G401 (cell line): ENCODE measurements at regions not wholly inside any gene's neighbourhood (a gene's known extent, or its start where the extent isn't known, plus 50 kb on each side); places are given as distances from the start of the nearest gene placed in this dataset.
"Not testable (repeated sequence)": the region's sequence is repeated elsewhere in the genome, so short reads cannot be mapped to it uniquely, and the experiment has no call there.

ENCODE experiments used
- DNase-seq: peaks from one replicate; pipeline ENCODE4 v3.0.0-alpha.2; 2015; ENCODE audit warnings: low spot score
- in situ Hi-C: cut with HindIII; loops from 2 replicates; pipeline ENCODE4 v1.10.0; 2016; ENCODE audit warnings: low sequenced_read_pairs, mixed read lengths

GRCh38 chr20:63145156-63145555 is 70.8 kb downstream of the YTHDF1 start:
- DNase-seq, result no peak
- in situ Hi-C loops, result no loop called here

- in situ Hi-C loops, result no loop called here
- no peak for DNase-seq
Observed at GRCh38 chr20:63142933-63143332, 73.0 kb downstream of the YTHDF1 start.

- DNase-seq, result no peak
Observed at GRCh38 chr20:63141531-63141930, 74.4 kb downstream of the YTHDF1 start.

GRCh38 chr20:63140514-63141433 is 75.2 kb downstream of the YTHDF1 start:
- DNase-seq, result no peak
- in situ Hi-C loops, result no loop called here

More at GRCh38 chr20:63141531-63141930, 74.4 kb downstream of the YTHDF1 start:
- in situ Hi-C loops, result no loop called here

GRCh38 chr20:63139837-63140236 is 76.1 kb downstream of the YTHDF1 start:
- in situ Hi-C loops, result no loop called here
- no peak for DNase-seq

- in situ Hi-C loops, result no loop called here
- DNase-seq, result no peak
Observed at GRCh38 chr20:63139356-63139755, 76.6 kb downstream of the YTHDF1 start.

- in situ Hi-C loops, result no loop called here
- no peak for DNase-seq
Observed at GRCh38 chr20:63138855-63139341, 77.0 kb downstream of the YTHDF1 start.

- in situ Hi-C loops, result no loop called here
- no peak for DNase-seq
Observed at GRCh38 chr20:63137851-63138415, 78.0 kb downstream of the YTHDF1 start.

GRCh38 chr20:63136296-63136695 is 79.6 kb downstream of the YTHDF1 start:
- in situ Hi-C loops, result no loop called here
- DNase-seq, result no peak

- no peak for DNase-seq
- in situ Hi-C loops, result no loop called here
Observed at GRCh38 chr20:63135411-63135810, 80.5 kb downstream of the YTHDF1 start.

GRCh38 chr20:63134711-63135361 is 81.1 kb downstream of the YTHDF1 start:
- in situ Hi-C loops, result loop anchor here (5.0 kb wide), 1 partner anchor 73 kb away; no protein-coding TSS in a partner anchor
- DNase-seq, result not testable (repeated sequence)

- no peak for DNase-seq
- in situ Hi-C loops, result loop anchor here (5.0 kb wide), 1 partner anchor 72 kb away; no protein-coding TSS in a partner anchor
Observed at GRCh38 chr20:63134201-63134612, 81.7 kb downstream of the YTHDF1 start.

- DNase-seq, result no peak
- in situ Hi-C loops, result loop anchor here (5.0 kb wide), 1 partner anchor 71 kb away; no protein-coding TSS in a partner anchor
Observed at GRCh38 chr20:63133481-63134091, 82.3 kb downstream of the YTHDF1 start.

GRCh38 chr20:63132715-63133471 is 83.0 kb downstream of the YTHDF1 start:
- in situ Hi-C loops, result loop anchor here (5.0 kb wide), 1 partner anchor 71 kb away; no protein-coding TSS in a partner anchor

GRCh38 chr20:63132131-63132714 is 83.7 kb downstream of the YTHDF1 start:
- in situ Hi-C loops, result loop anchor here (5.0 kb wide), 1 partner anchor 70 kb away; no protein-coding TSS in a partner anchor
- no peak for DNase-seq

More at GRCh38 chr20:63132715-63133471, 83.0 kb downstream of the YTHDF1 start:
- no peak for DNase-seq

- in situ Hi-C loops, result loop anchor here (5.0 kb wide), 1 partner anchor 69 kb away; no protein-coding TSS in a partner anchor
- no peak for DNase-seq
Observed at GRCh38 chr20:63130658-63131577, 85.0 kb downstream of the YTHDF1 start.
